Forelimb muscle (tissue), 1 donor: ENCODE measurements at regions not wholly inside any gene's neighbourhood (a gene's known extent, or its start where the extent isn't known, plus 50 kb on each side); places are given as distances from the start of the nearest gene placed in this dataset.
A peak's percentile ranks its signal among the peaks of the same experiment; 100 is the strongest.
"Not testable (repeated sequence)": the region's sequence is repeated elsewhere in the genome, so short reads cannot be mapped to it uniquely, and the experiment has no call there.

ENCODE experiments used
- DNase-seq: peaks from one replicate; pipeline ENCODE4 v3.0.0-alpha.2; 2013; ENCODE audit warnings: low read depth

DNA sequence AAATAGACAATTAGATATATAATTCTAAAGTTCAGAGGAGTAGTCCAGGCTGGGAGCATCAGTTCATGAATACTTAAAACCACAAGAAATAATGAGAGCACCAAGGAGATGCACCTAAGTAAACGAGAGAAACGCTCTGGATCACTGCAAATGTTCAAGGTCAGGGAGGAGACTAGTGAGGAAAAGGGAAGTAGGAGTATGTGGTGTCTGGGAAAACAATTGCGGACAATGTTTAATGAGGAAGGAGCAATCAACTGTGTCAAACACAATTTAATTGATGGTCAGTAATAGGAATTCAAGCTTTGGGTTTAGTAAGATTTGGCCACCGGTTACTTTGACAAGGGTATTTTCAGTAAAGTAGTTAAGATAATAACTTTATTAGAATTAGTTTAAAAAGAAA lies 652.2 kb downstream of the DACH1 start:
- no peak for DNase-seq

DNA sequence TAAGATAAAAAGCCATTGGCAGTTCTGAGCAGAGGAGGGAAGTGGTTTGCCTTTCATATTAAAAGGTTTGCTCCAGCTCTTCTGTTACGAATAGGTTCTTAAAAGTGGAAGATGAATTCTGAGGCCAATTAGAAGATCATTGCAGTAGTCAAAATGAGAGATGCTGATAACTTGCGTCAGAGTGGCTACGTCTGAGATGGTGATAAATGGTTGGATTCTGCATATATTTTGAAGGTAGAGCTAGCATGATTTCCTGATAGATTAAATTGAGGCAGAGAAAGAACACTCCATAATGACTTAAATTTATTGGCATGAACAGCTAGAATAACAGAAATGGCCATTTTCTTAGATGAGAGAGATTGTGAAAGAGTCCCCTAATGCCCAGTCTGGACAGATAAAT lies 652.6 kb downstream of the DACH1 start:
- DNase-seq = no peak

DNA sequence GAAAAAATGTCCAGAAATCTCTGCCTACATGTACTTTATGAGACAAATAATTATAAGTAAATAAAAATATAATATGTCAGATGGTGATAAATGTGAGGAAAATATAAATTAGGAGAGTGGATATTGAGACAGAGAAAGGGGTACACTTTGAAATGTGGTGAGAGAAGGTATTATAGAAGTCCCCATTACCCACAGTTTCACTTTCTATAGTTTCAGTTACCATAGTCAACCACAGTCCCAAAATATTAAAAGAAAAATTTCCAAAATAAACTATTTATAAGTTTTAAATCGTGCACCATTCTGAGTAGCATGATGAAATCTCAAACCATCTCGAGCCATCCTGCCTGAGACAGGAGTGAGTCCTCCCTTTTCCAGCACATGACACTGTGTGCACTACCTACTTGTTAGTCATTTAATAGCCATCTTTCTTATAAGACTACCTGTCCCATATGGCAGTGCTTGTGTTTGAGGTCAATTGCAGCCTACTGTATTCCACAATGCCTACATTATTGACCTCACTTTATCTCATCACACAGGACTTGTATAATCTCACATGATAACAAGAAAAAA lies 653.7 kb downstream of the DACH1 start:
- DNase-seq = no peak

DNA sequence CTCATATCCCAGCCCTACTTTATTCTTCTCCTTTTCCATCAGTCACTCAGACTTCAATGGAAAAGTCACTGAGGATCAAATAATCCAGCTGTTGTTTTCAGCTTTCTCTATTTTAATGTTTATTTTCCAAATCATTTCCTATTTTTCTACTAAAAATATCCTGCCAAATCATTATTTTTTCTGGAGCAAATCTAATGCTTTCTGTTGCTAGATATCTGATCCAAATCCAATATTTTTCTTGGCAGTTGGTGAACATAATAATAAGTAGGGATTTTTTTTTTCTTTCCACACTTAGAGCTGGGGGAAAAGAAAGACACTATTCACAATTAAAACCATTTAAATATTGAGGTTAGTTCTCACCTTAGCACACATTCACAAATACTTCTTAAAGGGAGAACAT lies 656.1 kb downstream of the DACH1 start:
- peak; percentile 49 for DNase-seq

DNA sequence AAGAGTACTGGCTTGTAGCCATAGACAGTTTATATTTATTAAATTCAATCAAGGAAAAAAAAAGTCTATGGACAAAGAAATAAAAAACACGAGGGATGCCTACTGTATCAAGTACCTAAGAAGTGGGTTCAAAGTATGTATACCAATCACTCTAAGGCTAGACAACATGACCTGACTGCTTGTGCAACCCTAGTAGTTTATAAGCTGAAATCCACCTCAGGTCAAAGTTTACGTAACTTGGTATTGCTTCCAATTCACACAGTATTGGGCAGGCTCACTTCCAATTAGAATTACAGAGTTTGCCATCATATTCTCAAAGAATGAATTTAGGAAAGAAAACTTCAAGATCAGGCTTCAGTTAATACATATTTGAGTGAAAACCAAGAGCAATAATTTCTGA lies 657.8 kb downstream of the DACH1 start:
- DNase-seq = no peak

DNA sequence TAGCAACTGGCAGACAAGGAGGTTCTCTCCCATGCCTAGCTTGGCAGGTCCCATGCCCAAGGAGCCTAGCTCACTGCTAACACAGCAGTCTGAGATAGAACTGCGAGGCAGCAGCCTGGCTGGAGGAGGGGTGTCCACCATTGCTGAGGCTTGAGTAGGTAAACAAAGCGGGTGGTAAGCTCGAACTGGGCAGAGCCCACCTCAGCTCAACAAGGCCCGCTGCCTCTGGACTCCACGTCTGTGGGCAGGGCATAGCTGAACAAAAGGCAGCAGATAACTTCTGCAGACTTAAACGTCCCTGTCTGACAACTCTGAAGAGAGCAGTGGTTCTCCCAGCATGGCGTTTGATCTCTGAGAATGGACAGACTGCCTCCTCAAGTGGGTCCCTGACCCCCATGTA lies 682.4 kb downstream of the DACH1 start:
- DNase-seq = not testable (repeated sequence)

DNA sequence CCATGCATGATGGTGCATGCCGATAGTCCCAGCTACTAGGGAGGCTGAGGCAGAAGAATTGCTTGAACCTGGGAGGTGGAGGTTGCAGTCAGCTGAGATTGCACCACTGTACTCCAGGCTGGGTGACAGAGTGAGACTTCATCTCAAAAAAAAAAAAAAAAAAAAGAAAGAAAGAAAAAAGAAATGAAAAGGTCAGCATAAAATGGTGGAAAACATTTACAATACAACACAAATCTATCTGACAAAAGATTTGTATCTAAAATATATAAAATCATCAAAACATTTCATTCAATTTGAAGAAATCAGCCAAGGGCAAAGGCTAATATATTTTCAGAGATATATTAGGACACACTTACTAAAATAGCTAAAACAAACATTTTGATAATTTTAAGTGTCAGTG lies 683.7 kb downstream of the DACH1 start:
- DNase-seq = not testable (repeated sequence)

DNA sequence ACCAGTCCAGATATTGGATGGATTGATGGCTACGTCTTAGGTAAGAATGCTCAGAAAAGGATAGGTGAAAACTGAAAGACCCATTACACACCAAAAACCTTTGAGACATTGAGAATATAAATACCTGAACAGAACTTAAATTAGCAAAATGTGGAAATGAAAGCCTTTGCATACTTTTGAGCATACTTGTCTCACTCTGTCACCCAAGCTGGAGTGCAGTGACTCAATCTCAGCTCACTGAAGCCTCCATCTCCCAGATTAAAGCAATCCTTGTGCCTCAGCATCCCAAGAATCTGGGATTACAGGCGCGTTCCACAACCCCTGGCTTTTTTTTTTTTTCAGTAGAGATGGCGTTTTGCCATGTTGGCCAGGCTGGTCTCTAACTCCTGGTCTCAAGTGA lies 695.3 kb downstream of the DACH1 start:
- DNase-seq = no peak

DNA sequence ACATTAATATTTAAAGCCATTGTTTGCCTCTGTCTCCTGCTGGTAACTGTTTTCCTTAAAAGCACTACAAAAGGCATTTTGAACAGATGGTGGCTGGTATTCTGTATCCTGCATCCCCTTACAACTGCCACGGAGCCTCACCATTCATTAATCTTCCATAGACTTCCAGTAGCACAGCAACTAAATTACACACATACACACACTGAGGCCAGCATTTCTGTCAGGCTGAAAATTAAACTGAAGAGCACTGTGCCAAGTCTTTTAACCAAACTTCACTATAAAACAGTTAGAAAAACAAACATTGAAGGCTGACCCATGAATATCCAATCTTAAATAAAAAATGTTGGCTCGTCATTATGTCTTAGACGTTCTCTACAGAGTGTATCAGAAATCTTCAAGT lies 697.8 kb downstream of the DACH1 start:
- no peak for DNase-seq

DNA sequence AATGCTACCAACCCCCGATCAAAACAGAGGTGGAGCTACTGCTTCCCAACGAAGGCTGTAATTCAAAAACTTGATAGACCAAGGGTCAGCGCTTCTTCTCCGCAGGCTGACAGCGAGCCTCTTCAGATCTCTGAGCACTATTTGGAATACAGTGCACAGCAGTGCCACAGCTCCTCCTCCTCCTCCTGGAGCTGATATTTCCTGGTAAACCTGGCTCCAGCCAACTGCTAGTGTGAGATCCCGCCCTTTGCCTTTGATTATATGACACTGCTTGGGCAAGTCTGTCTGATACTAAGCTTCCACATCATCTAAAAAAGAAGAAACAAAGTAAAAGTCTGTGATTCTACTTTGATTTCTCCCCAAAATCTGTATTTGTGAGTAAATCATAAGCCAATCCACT lies 710.5 kb downstream of the DACH1 start:
- no peak for DNase-seq

DNA sequence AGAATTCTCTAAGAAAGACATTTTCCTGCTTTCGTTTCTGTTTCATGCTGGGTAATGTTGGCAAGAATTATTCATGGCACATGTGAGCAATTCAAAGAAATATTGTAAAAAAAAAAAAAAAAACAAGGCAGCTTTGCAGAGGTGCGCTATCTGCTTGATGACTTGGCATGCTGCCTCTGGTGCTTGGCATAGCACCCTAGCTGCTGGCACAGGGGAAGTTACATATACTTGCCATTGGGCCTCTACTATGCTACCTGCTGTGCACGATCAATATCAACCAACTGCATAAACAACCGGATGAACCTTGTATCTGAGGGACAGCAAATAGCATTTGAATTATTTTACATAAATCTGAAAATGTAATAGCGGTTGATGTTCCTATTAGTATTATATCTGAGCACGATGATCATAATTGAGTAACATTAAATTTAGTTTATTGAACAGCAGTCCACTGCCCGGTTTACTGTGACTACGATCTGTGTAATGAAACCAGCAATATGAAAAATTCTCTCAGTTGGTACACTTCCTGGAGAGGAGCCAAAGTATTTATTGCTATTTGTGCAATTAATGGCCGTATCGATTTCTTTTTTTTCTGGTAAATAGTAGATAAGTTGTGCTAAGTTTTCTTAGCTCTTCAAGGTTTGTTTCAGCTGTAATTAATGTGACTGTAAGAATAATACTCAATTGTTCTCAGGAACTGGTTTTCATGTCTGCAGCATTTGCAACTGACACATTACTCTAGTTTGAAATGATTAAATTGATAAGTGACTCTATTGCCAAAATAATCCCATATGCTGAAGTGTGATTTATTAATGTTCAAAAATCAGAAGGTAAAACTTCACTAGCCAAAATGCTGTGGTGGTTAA lies 717.3 kb downstream of the DACH1 start:
- no peak for DNase-seq

DNA sequence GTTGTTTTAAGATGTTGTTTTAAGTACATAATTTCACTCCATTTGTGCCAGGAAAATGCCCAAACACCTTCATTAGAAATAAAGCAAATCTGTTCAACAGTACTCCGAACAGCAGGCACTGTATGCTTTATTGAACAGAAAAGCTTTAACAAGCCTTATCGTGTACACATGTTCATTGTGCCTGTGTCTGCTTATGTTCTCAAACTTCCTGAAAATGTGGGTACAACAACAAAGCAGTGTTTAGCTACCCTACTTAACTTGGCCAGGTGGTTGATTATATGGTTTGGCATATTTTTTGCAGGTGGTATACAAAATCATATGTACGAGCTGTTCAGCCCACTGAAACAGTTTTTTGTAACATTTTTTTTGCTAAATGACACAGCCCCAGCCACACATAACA lies 718.0 kb downstream of the DACH1 start:
- no peak for DNase-seq

DNA sequence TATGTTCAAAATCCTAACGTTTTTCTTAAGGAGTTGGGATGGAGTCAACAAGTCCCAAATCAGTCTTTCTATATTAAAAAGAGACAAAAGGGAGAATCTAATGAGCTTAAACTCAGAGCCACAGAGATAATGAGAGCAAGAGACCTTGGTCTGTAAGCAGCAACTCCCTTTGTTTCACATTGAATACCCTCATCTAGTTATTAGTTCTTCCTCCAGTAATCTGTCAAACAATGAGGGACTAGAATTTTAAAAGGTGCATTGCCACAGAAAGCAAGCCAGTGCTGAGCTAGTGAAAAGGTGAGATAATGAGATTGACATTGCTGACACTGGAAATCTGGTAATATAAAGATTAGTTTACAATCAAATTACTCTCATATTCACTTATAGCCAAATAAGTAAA lies 718.6 kb downstream of the DACH1 start:
- no peak for DNase-seq

DNA sequence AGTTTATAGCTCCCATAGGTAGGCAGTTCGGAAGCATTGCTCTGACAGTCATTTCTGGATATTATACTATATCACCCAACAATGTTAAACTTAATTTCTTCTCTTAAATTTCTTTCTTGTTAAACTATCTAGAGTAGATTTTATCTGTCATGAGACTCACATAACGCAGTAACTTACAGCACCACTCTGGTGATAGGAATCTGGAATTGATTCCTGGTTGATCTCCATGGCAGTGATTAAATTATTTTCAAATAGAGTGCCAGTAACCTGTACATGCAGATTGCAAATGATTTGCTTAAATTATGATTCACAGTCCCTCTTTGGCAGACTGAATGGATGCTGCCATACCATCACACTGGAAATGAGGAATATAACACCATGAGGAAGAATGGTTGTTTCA lies 722.1 kb downstream of the DACH1 start:
- no peak for DNase-seq

DNA sequence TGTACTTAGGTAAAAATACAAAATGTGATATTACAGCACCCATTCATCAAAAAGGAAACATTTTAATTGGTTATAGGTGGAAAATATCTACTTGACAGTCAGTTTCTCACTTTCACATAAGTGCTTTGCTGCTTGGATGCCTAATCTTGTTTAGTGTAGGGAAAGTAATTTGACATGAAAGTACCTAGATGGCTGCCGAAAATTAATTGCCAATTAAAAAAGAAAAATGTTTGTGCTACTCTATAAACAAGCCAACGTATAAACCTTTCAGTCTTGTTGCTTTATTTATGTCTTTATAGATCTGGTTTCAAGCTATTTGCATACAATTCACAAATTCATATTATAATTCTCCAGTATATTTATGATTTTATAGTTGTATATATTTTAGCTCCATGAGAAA lies 729.9 kb downstream of the DACH1 start:
- no peak for DNase-seq

DNA sequence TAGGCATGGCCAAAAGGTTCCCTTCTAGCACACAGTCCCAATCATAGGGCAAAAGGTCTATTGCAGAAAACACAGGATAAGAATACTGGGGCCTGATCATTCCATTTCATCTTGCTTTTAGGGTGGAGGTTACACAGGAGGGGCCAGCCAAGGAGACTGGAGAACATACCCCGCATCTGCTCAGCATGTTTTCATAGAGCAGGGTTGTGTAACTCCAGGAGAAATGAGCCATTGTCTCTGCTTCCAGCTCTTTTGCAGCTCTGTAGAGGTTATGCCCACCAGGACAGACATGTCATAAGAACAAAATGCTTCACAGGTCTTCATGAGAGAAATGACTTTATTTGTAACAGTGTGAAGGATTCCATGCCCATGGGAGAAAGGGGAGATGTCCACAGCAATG lies 742.8 kb downstream of the DACH1 start:
- no peak for DNase-seq

DNA sequence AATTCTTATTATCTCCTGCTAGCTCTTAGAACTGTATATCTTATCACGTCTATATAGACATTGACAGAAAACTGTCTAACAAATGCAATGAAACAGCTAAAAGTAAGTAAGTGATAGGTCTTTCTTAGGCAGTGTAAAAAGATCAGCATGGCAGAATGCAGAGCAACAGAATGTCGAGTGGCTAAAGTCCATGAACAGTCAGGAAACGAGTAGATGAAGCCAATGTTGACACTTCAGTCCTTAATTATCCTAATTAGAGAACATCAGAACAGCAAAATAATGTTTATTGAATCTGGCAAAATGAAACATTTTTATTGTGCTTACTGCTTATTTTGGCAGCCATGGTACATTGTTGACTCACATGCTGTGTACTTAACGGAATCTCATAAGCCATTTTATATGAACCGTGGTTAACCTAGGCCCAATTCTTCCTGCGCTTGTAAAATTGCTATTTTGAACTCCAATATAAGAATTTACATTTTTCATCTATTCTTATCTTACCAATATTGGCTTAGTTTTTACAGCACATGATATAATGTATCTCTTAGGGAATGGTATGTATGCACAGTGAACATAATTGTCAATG lies 748.1 kb downstream of the DACH1 start:
- no peak for DNase-seq

DNA sequence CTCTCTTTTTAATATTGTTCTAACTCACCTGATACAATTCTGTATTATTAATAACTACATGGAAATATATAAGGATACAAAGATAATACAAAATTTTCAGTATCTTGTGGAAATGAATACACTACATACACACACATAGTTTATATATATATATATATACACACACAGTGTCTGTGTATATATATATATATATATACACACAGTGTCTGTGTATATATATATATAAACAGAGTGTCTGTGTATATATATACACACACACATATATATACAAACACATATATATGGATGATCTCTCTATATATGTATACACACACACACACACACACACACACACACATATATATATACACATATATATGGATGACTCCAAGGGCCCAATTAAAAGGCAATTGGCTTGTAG lies 749.1 kb downstream of the DACH1 start:
- no peak for DNase-seq

DNA sequence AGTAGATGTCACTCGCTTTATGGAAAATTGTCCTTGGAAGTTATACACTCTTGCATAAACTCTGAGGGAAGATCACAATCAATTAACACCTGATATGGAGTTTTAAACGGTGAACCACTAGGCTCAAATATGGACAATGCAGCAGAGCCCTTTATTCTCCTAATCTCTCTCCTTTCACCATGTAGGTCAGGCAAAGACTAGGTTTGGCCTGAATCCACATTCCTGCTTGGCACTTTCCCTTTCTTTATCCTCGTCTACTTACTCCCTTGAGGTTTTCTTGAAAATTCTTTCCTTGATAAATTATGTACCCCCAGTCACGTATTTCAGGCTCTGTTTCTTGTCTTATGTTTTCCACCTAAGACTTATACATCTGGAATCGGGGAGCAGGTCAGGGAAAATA lies 751.7 kb downstream of the DACH1 start:
- no peak for DNase-seq

DNA sequence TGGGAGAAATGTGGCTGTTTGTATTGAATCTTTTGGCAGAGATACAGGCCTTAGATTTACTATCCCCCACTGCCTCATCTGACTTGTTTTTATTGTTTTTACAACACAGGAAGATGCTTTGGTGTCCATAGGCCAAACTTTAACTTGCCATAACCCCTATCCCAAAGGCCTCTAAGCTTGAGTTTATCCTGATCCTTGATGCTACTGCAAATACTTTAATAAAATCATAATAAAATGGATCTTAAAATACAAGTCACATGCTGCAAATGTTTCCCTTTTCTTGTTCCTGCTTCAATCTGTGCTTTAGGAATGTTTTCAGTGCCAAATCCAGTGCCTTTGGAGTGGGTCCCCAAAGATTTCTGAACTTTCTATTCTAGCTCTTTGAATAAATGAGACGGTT lies 770.6 kb downstream of the DACH1 start:
- peak; percentile 45 for DNase-seq

DNA sequence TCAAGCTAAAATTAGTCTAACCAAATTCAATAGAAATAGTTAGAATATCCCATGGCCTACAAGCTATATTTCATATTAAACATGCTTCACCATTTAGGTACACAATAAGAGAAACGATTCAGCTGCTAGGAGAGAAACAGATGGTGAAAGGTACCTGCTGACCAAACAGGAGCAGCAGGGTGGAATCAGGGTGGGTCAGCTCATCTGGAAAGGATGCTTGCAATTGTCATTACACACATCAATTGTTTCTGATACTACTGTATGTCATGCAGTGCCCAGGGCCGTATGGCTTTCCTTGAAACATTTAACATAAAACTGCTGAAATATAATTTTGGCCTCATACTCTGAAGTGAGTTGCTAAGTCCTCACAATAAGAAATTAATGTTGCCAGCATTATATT lies 776.0 kb downstream of the DACH1 start:
- no peak for DNase-seq

DNA sequence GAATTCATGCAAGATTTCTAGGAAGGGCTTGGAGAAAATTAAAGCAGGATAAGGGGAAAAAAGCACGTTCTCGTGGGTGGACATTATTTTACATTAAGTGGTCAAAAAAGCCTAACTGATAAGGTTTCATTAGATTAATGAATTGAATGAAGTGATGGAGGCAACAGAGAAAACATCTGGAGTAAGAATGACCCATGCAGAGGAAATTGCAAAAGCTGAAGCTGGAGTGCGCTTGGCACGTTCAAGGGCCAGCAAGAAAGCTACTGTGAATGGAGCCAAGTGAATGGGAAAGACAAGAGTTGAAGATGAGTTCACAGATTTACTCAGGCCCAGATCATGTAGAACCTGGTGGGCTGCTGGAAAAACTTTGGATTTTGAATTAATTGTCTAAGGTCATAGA lies 777.9 kb downstream of the DACH1 start:
- DNase-seq = peak; percentile 46

DNA sequence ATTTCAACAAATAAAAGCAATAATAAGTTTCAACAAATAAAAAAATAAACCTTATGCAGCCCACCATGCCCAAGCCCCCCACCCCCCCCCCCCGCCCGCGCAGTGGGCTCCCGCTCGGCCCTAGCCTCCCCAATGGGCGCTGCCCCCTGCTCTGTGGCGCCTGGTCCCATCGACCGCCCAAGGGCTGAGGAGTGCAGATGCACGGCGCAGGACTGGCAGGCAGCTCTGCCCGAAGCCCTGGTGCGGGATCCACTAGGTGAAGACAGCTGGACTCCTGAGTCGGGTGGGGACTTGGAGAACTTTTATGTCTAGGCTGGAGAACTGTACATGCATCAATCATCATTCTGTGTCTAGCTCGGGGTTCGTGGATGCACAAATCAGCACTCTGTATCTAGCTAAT lies 779.6 kb downstream of the DACH1 start:
- DNase-seq = no peak
